T-helper 1 cell treated with Interleukin-12 subunit alpha and Interleukin-12 subunit beta and Interleukin-4 antibody, amounts not matched to agents 30 μg/mL and 1 μg/mL, for 36 hours (primary cell): ENCODE measurements at regions not wholly inside any gene's neighbourhood (a gene's known extent, or its start where the extent isn't known, plus 50 kb on each side); places are given as distances from the start of the nearest gene placed in this dataset.

ENCODE experiments used
- H3K27ac Mint-ChIP-seq: one replicate; pipeline ENCODE4 v1.8.0; 2021; ENCODE audit warnings: mild to moderate bottlenecking, mixed read lengths
- H3K27me3 Mint-ChIP-seq: one replicate; pipeline ENCODE4 v1.8.0; 2021; ENCODE audit warnings: low read depth, mixed read lengths
- H3K36me3 Mint-ChIP-seq: one replicate; pipeline ENCODE4 v1.8.0; 2021; ENCODE audit warnings: low read depth, mixed read lengths
- H3K4me1 Mint-ChIP-seq: one replicate; pipeline ENCODE4 v1.8.0; 2021; ENCODE audit warnings: low read depth, mixed read lengths
- H3K4me3 Mint-ChIP-seq: one replicate; pipeline ENCODE4 v1.8.0; 2021; ENCODE audit warnings: mild to moderate bottlenecking, moderate library complexity, mixed read lengths
- H3K9me3 Mint-ChIP-seq: one replicate; pipeline ENCODE4 v1.8.0; 2021; ENCODE audit warnings: mixed read lengths

DNA sequence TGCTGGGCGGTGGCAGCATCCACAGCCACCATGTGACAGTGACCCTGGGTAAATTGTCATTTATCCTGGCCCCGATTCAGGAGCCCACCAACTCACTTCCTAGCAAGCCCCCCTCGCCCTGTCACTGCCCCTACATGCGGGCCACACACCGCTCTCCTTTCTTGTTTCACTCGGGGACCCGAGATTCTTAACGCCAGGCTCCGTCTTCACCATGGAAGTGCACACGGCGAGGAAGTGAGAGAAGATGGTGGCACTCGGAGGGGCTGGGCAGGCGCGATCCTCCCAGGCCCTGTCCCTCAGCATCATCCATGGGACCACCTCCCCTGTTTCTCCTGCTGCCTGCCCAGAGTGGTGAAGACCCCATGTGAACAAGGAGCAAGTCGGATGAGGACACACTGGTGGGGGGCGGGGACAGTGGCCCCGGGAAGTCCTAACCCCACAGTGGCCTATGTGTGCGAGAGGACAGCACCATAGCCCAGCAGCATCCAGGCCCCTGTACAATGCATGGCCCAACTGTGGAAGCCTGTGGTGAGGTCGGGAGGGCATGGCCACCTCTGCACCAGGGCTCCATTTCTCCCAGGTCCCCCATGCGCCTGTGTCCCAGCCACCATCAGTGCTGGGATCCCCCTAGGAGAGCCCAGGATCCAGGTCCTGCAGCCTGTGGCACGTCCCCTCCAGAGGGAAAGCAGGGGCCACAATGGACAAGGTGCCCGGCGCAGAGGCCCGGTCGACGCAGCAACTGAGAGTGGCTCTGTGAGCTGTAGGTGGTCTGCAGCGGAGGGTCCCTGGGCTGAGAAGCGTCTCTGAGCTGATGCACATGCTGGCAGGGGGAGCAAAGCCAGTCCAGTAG lies 262.8 kb downstream of the BRD1 start:
- no peak overlapping the region for H3K27ac Mint-ChIP-seq

DNA sequence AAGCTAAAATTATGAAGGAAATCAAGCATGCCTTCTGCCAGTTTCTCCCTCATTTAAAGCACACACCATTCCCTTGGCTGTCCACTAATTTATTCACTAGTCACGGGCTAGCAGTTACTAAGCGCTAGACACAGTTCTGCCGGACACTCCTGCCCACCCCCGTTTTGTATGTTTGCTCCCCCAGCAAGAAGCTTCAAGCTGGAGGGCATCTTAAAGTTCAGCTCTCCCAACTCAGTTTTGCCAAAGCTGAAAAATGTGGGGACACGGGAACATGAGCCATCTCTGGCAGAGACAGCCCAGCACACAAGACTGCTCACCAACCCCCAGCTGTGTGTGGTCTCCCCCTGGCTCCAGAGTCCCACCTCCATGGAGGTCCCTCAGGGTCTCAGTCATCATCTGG lies 263.6 kb downstream of the BRD1 start:
- Mint-ChIP-seq H3K36me3 (peaks cover 3% of the 10 kb centered on the region), H3K4me3 (no peak overlapping the region), H3K27ac (no peak overlapping the region), H3K9me3 (no peaks in the 10 kb centered on the region), H3K4me1 (no peaks in the 10 kb centered on the region), H3K27me3 (no peaks in the 10 kb centered on the region)

More for the DNA sequence above, 262.8 kb downstream of the BRD1 start:
- Mint-ChIP-seq H3K27me3 (no peaks in the 10 kb centered on the region), H3K4me3 (no peak overlapping the region), H3K36me3 (peaks cover 3% of the 10 kb centered on the region), H3K9me3 (no peaks in the 10 kb centered on the region), H3K4me1 (no peaks in the 10 kb centered on the region)

DNA sequence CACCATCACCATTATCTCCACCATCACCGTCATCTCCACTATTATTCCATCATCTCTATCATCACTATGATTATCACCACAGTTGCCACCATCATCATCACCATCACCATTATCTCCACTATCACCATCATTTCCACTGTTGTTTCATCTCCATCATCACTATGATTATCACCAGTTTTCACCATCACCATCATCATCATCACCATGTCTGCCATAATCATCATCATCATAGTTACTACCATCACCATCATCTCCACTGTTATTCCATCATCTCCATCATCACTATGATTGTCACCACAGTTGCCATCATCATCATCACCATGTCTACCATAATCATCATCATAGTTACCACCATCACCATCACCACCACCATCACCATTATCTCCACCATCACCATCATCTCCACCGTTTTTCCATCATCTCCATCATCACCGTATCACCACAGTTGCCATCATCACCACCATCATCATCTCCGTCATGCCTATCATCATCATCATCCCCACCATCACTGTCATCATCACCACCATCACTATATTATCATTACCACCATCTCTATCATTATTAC lies 264.9 kb downstream of the BRD1 start:
- H3K27ac Mint-ChIP-seq, result no peak overlapping the region
- H3K4me1 Mint-ChIP-seq, result no peaks in the 10 kb centered on the region
- no peaks in the 10 kb centered on the region for H3K27me3 Mint-ChIP-seq
- no peak overlapping the region for H3K4me3 Mint-ChIP-seq
- no peaks in the 10 kb centered on the region for H3K9me3 Mint-ChIP-seq
- peaks cover 3% of the 10 kb centered on the region for H3K36me3 Mint-ChIP-seq

DNA sequence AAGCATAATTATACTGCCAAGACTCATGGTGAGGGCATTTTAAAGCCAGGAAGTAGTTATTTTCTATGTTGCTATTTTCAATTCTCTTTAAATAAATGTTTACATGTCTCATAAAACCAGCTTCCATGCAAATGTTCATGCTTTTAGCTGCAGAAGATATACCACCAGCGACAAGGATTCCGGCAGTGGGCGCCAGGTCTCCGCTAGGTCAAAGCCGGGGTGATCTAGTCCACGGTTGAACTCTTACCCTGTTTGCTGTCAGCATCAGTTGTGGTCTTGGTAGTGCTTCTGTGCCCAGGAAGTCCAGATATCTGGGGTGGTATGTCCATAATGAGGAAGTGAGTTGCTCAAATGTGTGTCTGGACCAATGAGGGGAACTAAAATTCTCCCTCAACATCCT lies 265.7 kb downstream of the BRD1 start:
- Mint-ChIP-seq H3K27me3 (no peaks in the 10 kb centered on the region), H3K27ac (no peak overlapping the region), H3K36me3 (peaks cover 3% of the 10 kb centered on the region), H3K9me3 (no peaks in the 10 kb centered on the region), H3K4me1 (no peaks in the 10 kb centered on the region), H3K4me3 (no peak overlapping the region)

DNA sequence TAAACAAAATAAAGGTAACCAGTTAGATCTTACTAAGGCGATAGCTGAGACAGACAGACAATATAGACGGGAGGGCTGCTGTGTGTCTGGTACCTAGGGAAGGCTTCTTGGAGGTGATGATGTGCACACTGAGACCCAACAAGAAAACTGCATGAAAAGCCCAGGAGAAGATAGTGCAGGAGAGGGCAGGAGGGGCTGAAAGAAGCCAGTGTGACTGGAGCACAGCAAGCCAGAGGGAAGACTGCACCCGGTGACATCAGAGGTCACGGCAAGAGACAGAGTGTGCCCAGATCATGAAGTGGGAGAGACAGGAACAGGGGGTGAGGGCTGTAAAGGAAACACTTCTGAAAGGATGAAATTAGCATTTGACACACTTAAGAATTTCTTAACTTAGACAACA lies 266.3 kb downstream of the BRD1 start:
- Mint-ChIP-seq H3K27ac (no peak overlapping the region), H3K9me3 (no peaks in the 10 kb centered on the region), H3K4me3 (no peak overlapping the region), H3K27me3 (no peaks in the 10 kb centered on the region), H3K36me3 (peaks cover 3% of the 10 kb centered on the region), H3K4me1 (no peaks in the 10 kb centered on the region)

DNA sequence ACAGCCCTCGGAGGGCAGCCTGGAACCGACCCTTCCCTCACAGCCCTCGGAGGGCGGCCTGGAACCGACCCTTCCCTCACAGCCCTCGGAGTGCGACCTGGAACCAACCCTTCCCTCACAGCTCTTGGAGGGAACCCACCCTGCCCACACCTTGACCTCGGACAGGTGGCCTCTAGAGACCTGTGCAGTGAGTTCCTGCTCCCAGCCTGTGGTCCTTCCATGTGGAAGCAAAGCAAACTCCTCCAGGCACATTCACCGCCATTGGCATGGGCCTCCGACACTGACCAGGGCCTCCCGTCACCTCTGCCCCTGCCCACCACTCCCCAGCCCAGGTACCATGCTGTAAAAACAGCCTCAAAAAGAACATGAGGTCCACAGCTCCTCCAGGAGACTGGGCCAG lies 272.1 kb downstream of the BRD1 start:
- Mint-ChIP-seq H3K27me3 (no peaks in the 10 kb centered on the region), H3K4me1 (no peaks in the 10 kb centered on the region), H3K27ac (no peak overlapping the region), H3K9me3 (peaks cover 11% of the 10 kb centered on the region), H3K4me3 (no peak overlapping the region), H3K36me3 (no peaks in the 10 kb centered on the region)

DNA sequence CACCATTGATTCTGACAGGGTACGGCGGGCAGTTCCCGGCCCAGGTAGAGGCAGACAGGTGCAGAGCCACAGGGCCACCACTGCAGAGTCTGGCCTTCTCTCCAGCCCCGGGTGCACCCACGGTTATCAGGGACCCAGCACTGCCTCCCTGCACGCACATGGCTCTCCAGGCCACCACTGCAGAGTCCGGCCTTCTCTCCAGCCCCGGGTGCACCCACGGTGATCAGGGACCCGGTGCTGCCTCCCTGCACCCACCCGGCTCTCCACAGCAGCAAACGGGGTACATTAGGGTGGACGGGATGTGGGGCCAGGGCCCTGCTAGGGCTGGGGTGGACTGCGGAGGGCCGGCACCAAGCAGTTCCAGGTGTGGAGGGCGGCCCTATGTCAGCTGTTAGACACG lies 272.9 kb downstream of the BRD1 start:
- no peak overlapping the region for H3K27ac Mint-ChIP-seq

DNA sequence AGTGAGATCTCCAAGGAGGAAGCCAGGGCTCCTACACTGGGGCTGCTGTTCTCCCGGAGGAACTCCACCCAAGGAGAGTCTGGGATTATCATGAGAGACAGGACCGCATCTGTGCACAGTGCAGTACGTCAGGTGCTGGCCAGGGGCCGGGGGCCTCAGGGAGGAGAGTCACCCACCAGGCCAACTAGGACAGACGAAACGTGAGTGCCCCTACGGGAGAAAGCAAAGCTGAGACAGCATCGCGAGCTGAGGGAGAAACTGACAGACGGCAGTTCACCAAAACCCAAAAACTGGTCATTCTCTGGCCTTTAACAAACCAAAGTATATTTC lies 273.4 kb downstream of the BRD1 start:
- H3K4me1 Mint-ChIP-seq, result no peaks in the 10 kb centered on the region
- peaks cover 14% of the 10 kb centered on the region for H3K9me3 Mint-ChIP-seq
- H3K4me3 Mint-ChIP-seq, result no peak overlapping the region
- H3K27ac Mint-ChIP-seq, result no peak overlapping the region
- H3K36me3 Mint-ChIP-seq, result no peaks in the 10 kb centered on the region
- no peaks in the 10 kb centered on the region for H3K27me3 Mint-ChIP-seq

More for the DNA sequence above, 272.9 kb downstream of the BRD1 start:
- Mint-ChIP-seq H3K27me3 (no peaks in the 10 kb centered on the region), H3K9me3 (peaks cover 14% of the 10 kb centered on the region), H3K36me3 (no peaks in the 10 kb centered on the region), H3K4me1 (no peaks in the 10 kb centered on the region), H3K4me3 (no peak overlapping the region)

DNA sequence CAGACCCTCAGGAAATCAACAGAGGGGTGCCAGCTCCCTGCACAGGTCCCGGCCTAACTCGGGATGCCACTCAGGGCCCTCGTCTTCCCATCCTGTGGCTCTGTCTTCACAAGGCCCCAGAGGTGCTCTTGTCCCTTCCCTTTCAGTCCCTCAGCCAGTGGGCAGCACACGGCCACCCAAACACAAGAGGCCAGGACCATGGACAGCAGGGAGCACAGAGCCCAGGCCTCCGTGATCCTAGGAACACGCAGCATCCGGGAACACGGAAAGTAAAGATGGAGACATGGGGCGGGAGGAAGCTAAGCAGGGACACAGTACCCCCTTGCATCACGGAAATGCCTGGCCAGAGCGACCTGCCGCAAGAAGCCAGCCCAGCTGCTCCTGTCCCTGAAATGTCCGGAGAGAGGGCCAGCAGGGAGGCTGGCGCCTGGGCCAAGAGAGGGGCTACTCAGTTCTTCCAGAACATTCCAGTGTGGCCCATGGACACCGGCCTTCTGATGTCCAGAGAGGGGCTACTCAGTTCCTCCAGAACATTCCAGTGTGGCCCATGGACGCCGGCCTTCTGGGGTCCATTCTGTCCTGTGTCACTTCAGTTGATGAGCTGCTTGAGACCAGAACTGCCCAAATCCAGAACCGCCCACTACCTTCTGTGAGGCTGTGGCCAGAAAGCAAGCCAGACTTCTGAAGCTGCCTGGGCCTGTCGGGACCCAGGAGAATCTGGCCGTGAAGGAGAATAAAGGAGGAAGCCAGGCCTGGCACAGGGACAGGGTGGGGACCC lies 274.0 kb downstream of the BRD1 start:
- no peaks in the 10 kb centered on the region for H3K36me3 Mint-ChIP-seq
- H3K27me3 Mint-ChIP-seq, result no peaks in the 10 kb centered on the region
- H3K27ac Mint-ChIP-seq, result no peak overlapping the region
- no peak overlapping the region for H3K4me3 Mint-ChIP-seq
- no peaks in the 10 kb centered on the region for H3K4me1 Mint-ChIP-seq
- H3K9me3 Mint-ChIP-seq, result peaks cover 14% of the 10 kb centered on the region

DNA sequence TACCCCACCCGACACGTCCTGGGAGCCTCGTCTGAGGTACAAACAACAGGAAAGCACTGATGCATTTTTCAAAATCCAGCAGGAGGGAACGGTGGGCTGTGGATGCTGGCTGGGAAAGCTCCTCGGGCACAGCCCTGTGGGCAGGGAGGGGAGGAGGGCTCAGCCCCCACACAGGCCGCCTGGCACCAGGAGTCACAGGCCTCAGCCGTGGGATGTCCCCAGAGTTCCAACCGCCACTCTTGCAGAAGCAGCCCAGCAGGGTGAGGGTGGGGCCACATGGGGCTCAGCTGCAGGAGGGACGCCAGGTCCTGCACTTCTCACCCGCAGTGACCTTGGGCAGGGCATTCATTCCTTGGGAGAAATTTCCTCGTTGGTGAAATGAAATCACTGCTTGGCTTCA lies 274.6 kb downstream of the BRD1 start:
- H3K27me3 Mint-ChIP-seq, result no peaks in the 10 kb centered on the region
- peaks cover 14% of the 10 kb centered on the region for H3K9me3 Mint-ChIP-seq
- no peaks in the 10 kb centered on the region for H3K36me3 Mint-ChIP-seq
- H3K4me1 Mint-ChIP-seq, result no peaks in the 10 kb centered on the region
- H3K27ac Mint-ChIP-seq, result no peak overlapping the region
- H3K4me3 Mint-ChIP-seq, result no peak overlapping the region

DNA sequence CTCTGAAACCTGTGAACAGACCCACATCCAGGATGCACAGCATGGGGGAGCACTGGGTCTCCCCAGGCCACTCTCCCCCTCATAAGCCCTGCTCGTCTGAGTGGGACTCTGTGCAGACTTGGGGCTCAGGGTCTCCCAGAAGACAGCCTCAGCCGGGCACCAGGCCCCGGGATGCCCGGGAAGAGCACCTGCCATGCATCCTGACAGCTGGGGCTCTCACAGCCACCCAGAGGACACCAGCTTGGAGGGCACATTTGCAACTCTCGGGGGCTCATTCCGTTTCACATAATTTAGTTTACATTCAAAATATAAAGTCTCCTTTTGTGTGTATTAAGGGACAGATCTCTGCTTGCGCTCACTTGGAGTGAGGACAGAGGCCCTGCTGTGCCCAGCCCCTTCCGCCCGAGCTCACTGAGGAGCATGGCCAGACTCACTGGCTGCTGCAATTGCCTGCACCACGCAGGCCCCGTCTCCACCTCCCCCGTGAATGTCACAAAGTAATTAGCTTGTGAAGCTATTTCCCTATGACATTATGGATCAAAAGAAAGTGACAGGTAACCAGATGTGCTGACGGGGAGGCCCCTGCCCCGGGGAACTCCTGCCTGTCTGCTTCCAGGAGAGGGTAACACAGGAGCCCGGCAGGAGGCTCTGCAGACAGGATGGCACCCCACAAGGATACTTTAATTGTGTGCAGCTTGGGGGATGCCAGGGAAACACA lies 275.6 kb downstream of the BRD1 start:
- Mint-ChIP-seq H3K36me3 (no peaks in the 10 kb centered on the region), H3K4me3 (no peak overlapping the region), H3K27me3 (no peaks in the 10 kb centered on the region), H3K4me1 (no peaks in the 10 kb centered on the region), H3K27ac (no peak overlapping the region), H3K9me3 (peaks cover 14% of the 10 kb centered on the region)

DNA sequence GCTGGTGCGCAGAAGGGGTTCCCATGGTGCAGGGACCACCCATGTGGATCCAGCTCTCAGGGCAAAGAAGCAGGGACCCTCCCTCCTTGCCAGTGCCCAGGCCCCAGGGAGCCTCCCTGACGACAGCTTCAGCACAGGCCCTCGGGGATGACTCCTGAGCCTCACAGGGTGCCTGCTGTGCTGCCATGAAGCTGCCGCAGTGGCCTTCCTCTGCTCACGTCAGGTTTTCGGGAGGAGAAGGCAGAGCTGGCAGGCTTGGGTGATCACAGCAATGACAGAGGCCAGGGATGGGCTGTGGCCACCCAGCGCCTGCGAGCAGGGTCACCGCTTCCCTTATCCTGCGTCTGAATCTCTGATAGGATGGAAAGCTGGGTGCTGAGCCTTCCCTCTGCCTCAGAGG lies 276.2 kb downstream of the BRD1 start:
- Mint-ChIP-seq H3K9me3 (peaks cover 14% of the 10 kb centered on the region), H3K27ac (no peak overlapping the region), H3K27me3 (no peaks in the 10 kb centered on the region), H3K4me1 (no peaks in the 10 kb centered on the region), H3K4me3 (no peak overlapping the region), H3K36me3 (no peaks in the 10 kb centered on the region)

DNA sequence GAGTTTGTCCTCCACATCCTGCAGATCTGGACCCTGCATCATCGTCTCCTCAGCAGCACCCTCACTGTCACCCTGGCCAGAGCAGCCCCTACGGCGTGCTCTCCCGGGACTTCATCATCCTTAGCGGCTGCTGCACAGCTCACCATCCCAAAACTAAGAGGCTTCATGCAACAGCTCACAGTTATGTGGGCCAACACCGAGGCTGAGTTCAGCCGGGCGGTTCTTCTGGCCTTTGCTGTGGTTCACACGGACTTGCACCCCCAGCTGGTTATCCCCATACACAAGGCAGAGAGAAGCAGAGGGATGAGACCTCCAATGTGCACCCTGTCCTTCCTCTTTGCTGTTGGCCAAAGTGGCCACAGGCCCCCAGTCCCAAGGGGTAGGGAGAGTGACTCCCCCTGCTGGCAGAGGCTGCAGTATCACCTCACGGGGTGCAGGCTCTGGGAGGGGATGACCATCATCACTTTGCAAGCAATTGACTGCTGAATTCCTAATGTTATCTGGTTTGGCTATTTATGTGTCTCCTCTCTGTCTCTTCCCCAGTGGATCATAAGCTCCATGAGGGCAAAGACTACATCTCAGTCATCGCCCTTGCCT lies 276.8 kb downstream of the BRD1 start:
- H3K27me3 Mint-ChIP-seq, result no peaks in the 10 kb centered on the region
- no peak overlapping the region for H3K27ac Mint-ChIP-seq
- H3K9me3 Mint-ChIP-seq, result peaks cover 14% of the 10 kb centered on the region
- no peaks in the 10 kb centered on the region for H3K4me1 Mint-ChIP-seq
- H3K36me3 Mint-ChIP-seq, result no peaks in the 10 kb centered on the region
- no peak overlapping the region for H3K4me3 Mint-ChIP-seq

DNA sequence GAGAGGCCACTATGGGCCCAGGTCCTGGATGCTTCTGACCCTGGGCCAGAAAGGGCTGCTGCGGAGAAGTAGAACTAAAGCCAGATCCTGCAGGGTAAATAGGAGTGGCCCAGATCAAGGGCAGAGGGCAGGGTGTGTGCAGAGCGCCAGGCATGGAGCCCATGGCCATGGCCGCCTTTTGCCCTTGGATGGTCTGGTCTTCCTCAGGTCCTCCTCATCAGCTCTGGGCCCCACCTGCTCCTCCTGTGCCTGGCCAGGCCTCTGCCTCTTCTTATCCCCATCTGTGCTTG lies 277.6 kb downstream of the BRD1 start:
- Mint-ChIP-seq H3K4me3 (no peak overlapping the region), H3K27ac (no peak overlapping the region), H3K4me1 (no peaks in the 10 kb centered on the region), H3K9me3 (peaks cover 14% of the 10 kb centered on the region), H3K36me3 (no peaks in the 10 kb centered on the region), H3K27me3 (no peaks in the 10 kb centered on the region)
